ENCODE measurements at regions not wholly inside any gene's neighbourhood (a gene's known extent, or its start where the extent isn't known, plus 50 kb on each side); places are given as distances from the start of the nearest gene placed in this dataset.

- Histone ChIP-seq H3K27me3 (ENCODE audit: control insufficient read depth, insufficient read depth, low read length) (no peaks in the 10 kb centered on the region), H3K4me3 (ENCODE audit: low read length in 3 of 3) (no peak overlapping the region), H3K36me3 (ENCODE audit: control insufficient read depth in 2 of 3, insufficient read depth in 3 of 3, low read length in 3 of 3) (no peaks in the 10 kb centered on the region), H3K9ac (ENCODE audit: low read length in 3 of 3) (no peak overlapping the region), H3K4me1 (ENCODE audit: control insufficient read depth in 2 of 3, insufficient read depth in 2 of 3, low read depth in 1 of 3, low read length in 3 of 3) (peaks cover 0 to 2% (median 0%) of the 10 kb centered on the region in 3 donors), H3K9me3 (ENCODE audit: control insufficient read depth in 2 of 3, insufficient read depth in 1 of 3, low read length in 3 of 3) (no peaks in the 10 kb centered on the region), H3K27ac (ENCODE audit: low read depth in 2 of 2, low read length in 2 of 2) (no peak overlapping the region)
- TF ChIP-seq CTCF (IDR thresholded peaks at IDR 0.05; ENCODE audit: borderline replicate concordance, extremely low read depth, insufficient read depth): no peak
- no peak for DNase-seq
- FAIRE-seq: no peak
- intact Hi-C loops (cut with DNase I): no loop called here
Observed at GRCh38 chr10:61173450-61173849, 229.5 kb upstream of the RHOBTB1 start.

- no peak overlapping the region for H3K27ac ChIP-seq (ENCODE audit: low read depth in 2 of 2, low read length in 2 of 2)
- H3K4me1 ChIP-seq (ENCODE audit: control insufficient read depth in 2 of 3, insufficient read depth in 2 of 3, low read depth in 1 of 3, low read length in 3 of 3): peaks cover 0 to 2% (median 0%) of the 10 kb centered on the region in 3 donors
- H3K9ac ChIP-seq (ENCODE audit: low read length in 3 of 3): no peak overlapping the region
- DNase-seq: no peak
- intact Hi-C loops (cut with DNase I): no loop called here
- H3K4me3 ChIP-seq (ENCODE audit: low read length in 3 of 3): no peak overlapping the region
- peaks cover 0 to 5% (median 0%) of the 10 kb centered on the region in 3 donors for H3K9me3 ChIP-seq (ENCODE audit: control insufficient read depth in 2 of 3, insufficient read depth in 1 of 3, low read length in 3 of 3)
- no peak for TF ChIP-seq CTCF (IDR thresholded peaks at IDR 0.05; ENCODE audit: borderline replicate concordance, extremely low read depth, insufficient read depth)
- FAIRE-seq: no peak
- no peaks in the 10 kb centered on the region for H3K36me3 ChIP-seq (ENCODE audit: control insufficient read depth in 2 of 3, insufficient read depth in 3 of 3, low read length in 3 of 3)
- H3K27me3 ChIP-seq (ENCODE audit: control insufficient read depth, insufficient read depth, low read length): no peaks in the 10 kb centered on the region
Observed at GRCh38 chr10:61172182-61172926, 228.4 kb upstream of the RHOBTB1 start.

DNA sequence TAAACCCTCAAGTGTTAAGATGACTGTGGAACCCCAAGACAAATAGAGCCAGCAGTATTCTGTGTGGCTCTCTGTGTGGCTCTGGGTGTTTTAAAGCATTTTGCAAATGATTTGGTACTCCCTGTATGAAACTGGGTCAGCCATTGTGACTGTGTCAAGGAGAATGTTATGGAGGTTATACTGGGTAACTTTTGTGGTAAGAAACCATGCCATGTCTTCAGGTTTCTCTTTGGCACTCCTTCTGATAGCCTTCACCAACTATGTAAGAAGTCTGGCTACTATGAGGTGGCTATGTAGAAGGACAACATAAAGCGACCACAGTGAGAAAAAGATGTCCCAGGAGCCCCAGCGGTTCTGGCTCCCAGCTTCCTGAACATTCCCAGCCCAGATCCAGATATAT, 226.6 kb upstream of the RHOBTB1 start:
- H3K4me1 ChIP-seq (ENCODE audit: control insufficient read depth in 2 of 3, insufficient read depth in 2 of 3, low read depth in 1 of 3, low read length in 3 of 3): peaks cover 0 to under 1% (median 0%) of the 10 kb centered on the region in 3 donors
- no peak overlapping the region for H3K4me3 ChIP-seq (ENCODE audit: low read length in 3 of 3)
- H3K27ac ChIP-seq (ENCODE audit: low read depth in 2 of 2, low read length in 2 of 2): no peak overlapping the region
- DNase-seq: no peak
- H3K9ac ChIP-seq (ENCODE audit: low read length in 3 of 3): no peak overlapping the region
- TF ChIP-seq CTCF (IDR thresholded peaks at IDR 0.05; ENCODE audit: borderline replicate concordance, extremely low read depth, insufficient read depth): no peak
- no peaks in the 10 kb centered on the region for H3K27me3 ChIP-seq (ENCODE audit: control insufficient read depth, insufficient read depth, low read length)
- no peaks in the 10 kb centered on the region for H3K36me3 ChIP-seq (ENCODE audit: control insufficient read depth in 2 of 3, insufficient read depth in 3 of 3, low read length in 3 of 3)
- peaks cover 0 to 5% (median 0%) of the 10 kb centered on the region in 3 donors for H3K9me3 ChIP-seq (ENCODE audit: control insufficient read depth in 2 of 3, insufficient read depth in 1 of 3, low read length in 3 of 3)
- FAIRE-seq: no peak
- intact Hi-C loops (cut with DNase I): no loop called here

Data from kidney (tissue), 13 donors.